ENCODE measurements at regions not wholly inside any gene's neighbourhood (a gene's known extent, or its start where the extent isn't known, plus 50 kb on each side); places are given as distances from the start of the nearest gene placed in this dataset.
"Not testable (repeated sequence)": the region's sequence is repeated elsewhere in the genome, so short reads cannot be mapped to it uniquely, and the experiment has no call there.

DNA sequence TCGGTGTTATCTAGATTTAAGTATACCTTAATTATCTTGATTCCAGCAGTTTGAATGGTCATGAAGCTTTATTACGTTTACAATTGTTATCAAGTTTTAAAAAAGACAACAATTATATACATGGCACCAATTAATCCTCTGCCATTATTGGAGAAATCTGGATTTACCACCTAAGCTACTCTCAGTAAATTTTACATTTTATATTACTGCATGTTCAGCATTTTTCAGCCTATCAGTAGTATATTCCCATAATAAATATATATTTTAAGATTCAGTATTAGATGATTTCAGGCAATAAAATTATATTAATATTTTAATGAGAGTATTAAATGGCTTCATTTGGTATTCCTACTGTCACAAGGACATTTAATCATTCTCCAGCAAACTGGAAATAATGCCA lies 264.5 kb upstream of the PRDM9 start:
- no peak for DNase-seq (ENCODE audit: low read depth, low spot score)

DNA sequence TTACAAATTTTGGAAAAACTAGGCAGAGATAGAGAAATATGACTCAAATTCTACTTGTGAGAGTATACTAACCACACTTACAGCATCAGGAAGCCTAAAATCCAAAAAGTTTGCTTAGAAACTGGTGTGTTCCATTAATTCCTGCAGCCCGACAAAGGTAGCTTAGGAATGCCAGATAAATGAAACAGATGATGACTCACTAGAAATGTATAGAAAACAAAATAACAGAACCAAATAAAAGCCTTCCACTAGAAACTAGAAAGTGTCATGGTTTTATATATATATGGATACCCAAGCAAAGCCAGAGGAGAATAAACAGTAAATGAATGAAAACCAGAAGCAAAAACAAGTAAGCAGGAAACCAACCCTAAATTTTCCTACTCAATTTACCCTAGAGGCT lies 272.2 kb upstream of the PRDM9 start:
- DNase-seq (ENCODE audit: low read depth, low spot score) = no peak

GRCh38 chr5:23234197-23234596 lies 273.2 kb upstream of the PRDM9 start:
- DNase-seq (ENCODE audit: low read depth, low spot score) = peak; percentile 72

- no peak for DNase-seq (ENCODE audit: low read depth, low spot score)
Observed at GRCh38 chr5:23223846-23224245, 283.6 kb upstream of the PRDM9 start.

- no peak for DNase-seq (ENCODE audit: low read depth, low spot score)
Observed at GRCh38 chr5:23221831-23222230, 285.6 kb upstream of the PRDM9 start.

GRCh38 chr5:23217159-23217558 lies 290.2 kb upstream of the PRDM9 start:
- DNase-seq (ENCODE audit: low read depth, low spot score) = no peak

- no peak for DNase-seq (ENCODE audit: low read depth, low spot score)
Observed at GRCh38 chr5:23216345-23216744, 291.1 kb upstream of the PRDM9 start.

GRCh38 chr5:23208959-23209431 lies 298.4 kb upstream of the PRDM9 start:
- peak; percentile 80 for DNase-seq (ENCODE audit: low read depth, low spot score)

DNA sequence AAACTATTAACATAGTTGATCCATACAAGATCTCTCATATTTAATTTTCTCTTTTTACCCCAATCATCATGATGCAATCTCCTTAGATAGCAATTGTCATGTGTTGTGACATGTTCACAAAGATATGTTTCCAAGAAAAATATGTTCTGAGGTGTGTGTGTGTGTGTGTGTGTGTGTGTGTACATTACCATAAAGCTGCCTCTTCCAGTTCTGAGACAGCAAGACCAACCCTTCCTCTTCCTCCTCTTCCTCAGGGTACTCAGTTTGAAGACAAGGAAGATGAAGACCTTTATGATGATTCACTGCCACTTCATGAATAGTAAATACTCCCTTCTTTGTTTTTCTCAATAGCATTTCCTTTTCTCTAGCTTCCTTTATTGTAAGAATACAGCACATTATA lies 303.3 kb upstream of the PRDM9 start:
- no peak for DNase-seq (ENCODE audit: low read depth, low spot score)

- DNase-seq (ENCODE audit: low read depth, low spot score) = no peak
Observed at GRCh38 chr5:23169660-23170416, 316.7 kb upstream of the CDH12 start.

DNA sequence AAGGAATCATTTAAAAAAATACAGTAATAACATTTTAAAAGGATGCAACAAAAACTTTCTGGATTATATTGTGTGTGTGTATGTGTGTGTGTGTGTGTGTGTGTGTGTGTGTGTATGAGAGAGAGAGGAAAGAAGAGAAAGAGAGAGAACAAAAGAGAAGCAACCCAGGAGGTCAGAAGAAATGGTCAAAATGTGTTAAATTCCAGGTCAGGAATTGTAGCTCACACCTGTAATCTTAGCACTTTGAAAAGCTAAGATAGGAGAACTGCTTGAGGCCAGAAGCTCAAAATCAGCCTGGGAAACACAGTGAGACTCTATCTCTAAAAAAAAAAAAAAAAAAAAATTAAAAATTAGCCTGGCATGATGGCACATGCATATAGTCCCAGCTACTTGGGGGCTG lies 311.8 kb upstream of the CDH12 start:
- DNase-seq (ENCODE audit: low read depth, low spot score) = no peak

DNA sequence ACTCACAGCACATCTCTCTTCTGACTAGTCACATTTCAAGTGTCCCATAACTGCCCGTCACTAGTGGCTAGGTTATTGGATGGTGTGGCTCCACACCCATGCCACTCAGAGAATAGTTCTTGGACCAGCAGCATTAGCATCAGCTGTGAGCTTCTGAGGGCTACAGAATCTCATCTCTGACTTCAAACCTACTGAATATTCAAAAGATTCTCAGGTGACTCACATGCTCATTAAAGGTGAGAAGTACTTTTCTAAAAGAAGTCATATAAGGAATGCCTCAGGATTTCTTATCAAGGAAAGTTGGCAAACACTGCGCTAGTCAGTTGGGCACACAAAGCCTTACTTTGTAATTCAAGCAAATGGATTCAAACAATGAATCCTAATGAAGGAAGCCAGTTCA lies 305.0 kb upstream of the CDH12 start:
- DNase-seq (ENCODE audit: low read depth, low spot score) = no peak

DNA sequence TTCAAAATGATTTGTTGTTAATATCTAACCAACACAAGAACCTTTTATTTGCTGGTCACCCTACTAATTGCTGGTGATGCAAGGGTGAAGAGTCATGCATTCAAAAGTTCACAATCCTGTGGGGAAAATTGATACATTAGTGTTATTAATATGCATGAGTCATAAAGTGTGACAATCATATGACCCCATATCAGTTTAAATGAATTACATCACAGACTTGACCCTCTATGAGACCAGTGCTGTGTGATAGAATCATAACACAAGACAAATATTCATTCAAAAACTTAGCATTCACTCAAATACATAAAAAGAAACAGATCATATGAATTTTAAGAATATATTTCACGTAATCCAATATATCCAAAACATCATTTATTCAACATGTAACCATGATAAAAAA lies 304.6 kb upstream of the CDH12 start:
- DNase-seq (ENCODE audit: low read depth, low spot score) = no peak

DNA sequence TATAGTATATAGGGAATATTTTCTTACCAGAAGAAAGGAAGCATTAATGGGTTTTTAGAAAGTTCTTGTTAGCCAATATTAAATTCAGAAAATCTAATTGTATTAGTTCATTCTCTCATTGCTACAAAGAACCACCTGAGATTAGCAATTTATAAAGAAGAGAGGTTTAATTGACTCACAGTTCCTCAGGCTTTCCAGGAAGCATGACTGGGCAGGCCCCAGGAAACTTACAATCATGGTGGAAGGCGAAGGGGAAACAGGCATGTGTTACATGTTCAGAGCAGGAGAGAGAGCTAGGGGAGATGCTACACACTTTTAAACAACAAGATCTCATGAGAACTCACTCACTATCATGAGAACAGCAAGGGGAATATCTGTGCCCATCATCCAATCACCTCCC lies 304.0 kb upstream of the CDH12 start:
- no peak for DNase-seq (ENCODE audit: low read depth, low spot score)

DNA sequence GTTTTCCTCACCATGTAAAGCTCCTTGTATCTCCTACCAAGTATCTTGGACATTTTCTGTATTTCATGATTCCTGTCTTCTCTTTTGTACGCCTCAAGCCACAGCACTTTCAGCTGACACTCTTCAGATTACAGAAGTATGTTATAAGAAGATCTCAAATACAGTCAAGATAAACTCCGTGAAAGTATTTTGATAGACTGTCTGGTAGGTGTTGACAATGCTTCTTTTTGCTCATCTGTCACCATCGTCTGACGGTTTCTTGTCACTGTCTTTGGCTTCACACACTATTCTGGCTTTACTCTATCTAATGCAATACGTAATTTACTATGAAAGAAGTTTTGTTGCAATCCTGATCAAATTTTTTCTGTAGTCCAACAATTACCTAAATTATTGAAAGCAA lies 294.5 kb upstream of the CDH12 start:
- no peak for DNase-seq (ENCODE audit: low read depth, low spot score)

DNA sequence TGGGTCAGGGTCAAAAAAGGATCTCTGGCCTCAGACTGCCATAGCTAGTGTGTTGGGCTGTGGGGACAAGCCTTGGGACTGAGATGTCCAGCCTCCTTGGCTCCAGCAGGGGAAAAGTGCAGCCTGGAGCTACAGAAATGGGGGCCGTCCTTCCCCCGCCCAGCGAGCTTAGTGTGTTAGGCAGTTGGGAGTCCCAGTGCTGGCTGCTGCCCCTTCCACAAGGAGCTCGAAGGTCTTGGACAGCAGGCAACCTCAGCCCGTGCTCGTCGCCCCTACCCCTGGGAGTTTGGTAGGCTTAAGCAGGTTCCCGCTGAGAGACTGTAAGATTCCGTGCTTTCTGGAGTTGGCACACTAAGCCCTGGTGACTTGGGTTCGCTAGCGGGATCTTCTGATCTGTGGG lies 293.0 kb upstream of the CDH12 start:
- DNase-seq (ENCODE audit: low read depth, low spot score) = no peak

- no peak for DNase-seq (ENCODE audit: low read depth, low spot score)
Observed at GRCh38 chr5:23139338-23140171, 286.4 kb upstream of the CDH12 start.

DNA sequence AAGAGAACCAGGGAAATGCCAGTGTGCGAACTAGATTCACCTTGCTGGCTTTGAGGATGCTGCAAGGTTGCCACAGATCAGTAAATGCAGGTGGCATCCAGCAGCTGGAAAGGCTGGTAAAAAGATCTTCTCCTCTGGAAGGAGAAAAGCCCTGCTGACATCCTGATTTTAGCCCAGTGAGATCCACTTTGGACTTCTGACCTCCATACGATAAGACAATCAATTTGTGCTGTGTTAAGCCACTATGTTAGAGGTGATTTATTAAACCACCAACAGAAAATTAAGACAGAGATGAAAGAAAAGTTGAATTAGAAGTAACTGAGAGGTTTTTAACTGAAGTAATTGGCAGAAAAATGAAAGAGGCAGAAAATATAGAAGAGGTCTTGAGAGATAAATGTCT lies 283.8 kb upstream of the CDH12 start:
- no peak for DNase-seq (ENCODE audit: low read depth, low spot score)

DNA sequence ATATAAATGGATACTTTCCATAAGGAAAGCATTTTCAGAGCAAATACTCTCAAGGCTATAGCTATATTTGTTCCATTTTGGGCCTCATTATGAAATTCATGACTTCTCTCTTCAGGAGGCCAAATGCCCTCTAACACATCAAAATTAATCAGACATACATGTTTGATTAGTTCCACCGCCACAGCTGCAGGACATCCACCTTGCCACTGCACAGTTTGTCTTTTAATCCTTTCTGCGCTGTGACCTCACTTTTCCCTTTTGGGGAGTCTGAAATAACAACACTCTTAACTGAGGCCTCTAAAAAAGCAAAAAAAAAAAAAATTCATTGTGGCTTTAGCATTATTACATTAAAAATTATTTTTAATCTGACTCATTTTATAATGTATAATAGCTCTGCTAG lies 279.1 kb upstream of the CDH12 start:
- DNase-seq (ENCODE audit: low read depth, low spot score) = no peak

DNA sequence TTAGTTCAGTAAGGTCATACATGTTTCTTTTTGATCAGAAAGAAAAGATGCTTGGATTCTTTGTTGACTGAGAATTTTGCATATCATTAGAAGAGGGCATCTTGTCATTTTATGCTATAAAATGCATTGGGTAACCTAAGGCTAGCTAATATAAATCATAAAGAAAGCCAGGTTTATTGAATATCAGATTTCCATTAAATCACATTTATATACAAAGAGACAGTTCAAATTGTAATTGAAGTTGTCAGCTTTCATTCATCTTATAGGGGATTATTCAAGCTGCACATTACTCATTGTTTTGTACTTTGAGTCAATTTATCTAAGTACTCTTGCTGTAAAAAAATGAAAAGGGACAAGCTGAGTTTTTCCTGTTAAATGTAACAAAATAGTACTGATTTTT lies 259.1 kb upstream of the CDH12 start:
- DNase-seq (ENCODE audit: low read depth, low spot score) = no peak

GRCh38 chr5:23105021-23105420 lies 251.9 kb upstream of the CDH12 start:
- no peak for DNase-seq (ENCODE audit: low read depth, low spot score)

- no peak for DNase-seq (ENCODE audit: low read depth, low spot score)
Observed at GRCh38 chr5:23103566-23103965, 250.4 kb upstream of the CDH12 start.

DNA sequence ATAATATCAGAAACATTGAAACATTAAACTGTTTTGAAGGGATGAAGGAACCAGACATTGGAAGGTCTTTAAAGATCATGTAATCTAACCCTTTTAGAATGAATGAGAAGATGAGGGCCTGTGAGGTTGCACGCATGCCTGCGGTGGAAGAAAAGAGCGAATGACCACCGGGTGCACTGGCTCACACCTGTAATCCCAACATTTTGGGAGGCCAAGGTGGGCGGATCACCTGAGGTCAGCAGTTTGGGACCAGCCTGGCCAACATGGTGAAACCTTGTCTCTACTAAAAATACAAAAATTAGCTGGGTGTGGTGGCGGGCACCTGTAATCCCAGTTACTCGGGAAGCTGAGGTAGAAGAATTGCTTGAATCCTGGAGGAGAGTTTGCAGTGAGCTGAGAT lies 242.3 kb upstream of the CDH12 start:
- DNase-seq (ENCODE audit: low read depth, low spot score) = not testable (repeated sequence)

Data from ELF-1 (cell line).